Fibroblast of lung (primary cell): ENCODE measurements at regions not wholly inside any gene's neighbourhood (a gene's known extent, or its start where the extent isn't known, plus 50 kb on each side); places are given as distances from the start of the nearest gene placed in this dataset.

Experiments used
- DNase-seq, 2 donors: peaks; one replicate each; pipeline versions ENCODE4 v3.0.0 to v3.0.0-alpha.2; 2010; ENCODE audit warnings: low read depth in 2 of 2
- H2AFZ ChIP-seq: 2 replicates; pipeline ENCODE4 v1.5.1; 2012; ENCODE audit warnings: low read length, control low read depth, inconsistent platforms
- H3K27ac ChIP-seq: 2 replicates; pipeline ENCODE4 v1.5.1; 2011; ENCODE audit warnings: low read length, control low read depth; ENCODE audit not compliant: insufficient read depth
- H3K27me3 ChIP-seq: 2 replicates; pipeline ENCODE4 v1.5.1; 2011; ENCODE audit warnings: mild to moderate bottlenecking, low read length; ENCODE audit not compliant: control insufficient read depth, insufficient read depth
- H3K36me3 ChIP-seq: 2 replicates; pipeline ENCODE4 v1.5.1; 2011; ENCODE audit warnings: low read length; ENCODE audit not compliant: control insufficient read depth, insufficient read depth
- H3K4me1 ChIP-seq: 2 replicates; pipeline ENCODE4 v1.5.1; 2011; ENCODE audit warnings: low read length; ENCODE audit not compliant: control insufficient read depth, insufficient read depth; ENCODE audit errors: extremely low read depth
- H3K4me2 ChIP-seq: 2 replicates; pipeline ENCODE4 v1.5.1; 2011; ENCODE audit warnings: low read length, control low read depth; ENCODE audit not compliant: insufficient read depth; ENCODE audit errors: extremely low read depth
- H3K4me3 ChIP-seq, 4 experiments: fragments of 200-600 bp in 1 of 4; sonication (generic) in 1 of 4; replicated peaks in 1 of 4; 2 replicates each; pipeline ENCODE4 v1.5.1; 2011 to 2016; ENCODE audit warnings: low read length in 4 of 4, low read depth in 3 of 4, mild to moderate bottlenecking in 3 of 4, control low read depth in 2 of 4, inconsistent platforms in 1 of 4, mixed read lengths in 1 of 4; ENCODE audit not compliant: insufficient read depth in 1 of 4; ENCODE audit errors: control extremely low read depth in 1 of 4
- H3K79me2 ChIP-seq: 2 replicates; pipeline ENCODE4 v1.5.1; 2012; ENCODE audit warnings: mild to moderate bottlenecking, low read length, inconsistent platforms; ENCODE audit not compliant: control insufficient read depth, insufficient read depth
- H3K9ac ChIP-seq: 2 replicates; pipeline ENCODE4 v1.5.1; 2011; ENCODE audit warnings: mild to moderate bottlenecking, low read length, control low read depth; ENCODE audit not compliant: insufficient read depth
- H3K9me3 ChIP-seq: 2 replicates; pipeline ENCODE4 v1.5.1; 2012; ENCODE audit warnings: low read depth, low read length; ENCODE audit not compliant: control insufficient read depth, insufficient read depth
- H4K20me1 ChIP-seq: 2 replicates; pipeline ENCODE4 v1.5.1; 2011; ENCODE audit warnings: low read length; ENCODE audit not compliant: control insufficient read depth, insufficient read depth; ENCODE audit errors: extremely low read depth
- EZH2 ChIP-seq: IDR thresholded peaks from 2 replicates; pipeline ENCODE4 v1.5.1; 2012; ENCODE audit warnings: low read length, control low read depth, mild to moderate bottlenecking; ENCODE audit errors: missing control alignments
- TF ChIP-seq, protein P1 (sequence below), 2 donors: IDR thresholded peaks in 1 of 2; conservative IDR thresholded peaks in 1 of 2; 1 replicate in 1 of 2; 2 replicates in 1 of 2; pipeline ENCODE4 v1.5.1; 2011 to 2012; ENCODE audit warnings: low read length in 2 of 2, control low read depth in 1 of 2, inconsistent platforms in 1 of 2, low read depth in 1 of 2, mild to moderate bottlenecking in 1 of 2

DNA sequence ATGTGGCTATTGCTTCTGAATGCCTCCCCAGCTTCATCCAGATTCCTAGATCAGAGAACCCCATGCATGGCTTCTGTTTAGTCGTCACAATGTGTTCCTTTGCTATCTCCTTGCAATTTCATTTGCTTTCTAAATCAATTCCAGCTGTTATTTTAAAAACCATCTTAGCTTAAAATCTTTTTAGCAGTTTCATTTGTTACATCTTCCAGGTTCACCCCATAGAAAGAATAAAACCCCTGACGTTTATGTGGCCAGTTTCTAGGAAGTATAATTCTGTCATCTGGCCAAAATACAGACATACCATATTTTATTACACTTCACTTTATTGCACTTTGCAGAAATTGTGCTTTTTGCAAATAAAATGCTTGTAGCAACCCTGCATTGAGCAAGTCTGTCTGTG lies 278.4 kb downstream of the PTPRC start:
- peaks cover 4% of the 10 kb centered on the region for H3K4me1 ChIP-seq
- no peak overlapping the region for H3K27ac ChIP-seq
- H3K79me2 ChIP-seq = peaks cover 44% of the 10 kb centered on the region
- H4K20me1 ChIP-seq = no peaks in the 10 kb centered on the region
- no peaks in the 10 kb centered on the region for H3K9me3 ChIP-seq
- TF ChIP-seq, protein P1, sequence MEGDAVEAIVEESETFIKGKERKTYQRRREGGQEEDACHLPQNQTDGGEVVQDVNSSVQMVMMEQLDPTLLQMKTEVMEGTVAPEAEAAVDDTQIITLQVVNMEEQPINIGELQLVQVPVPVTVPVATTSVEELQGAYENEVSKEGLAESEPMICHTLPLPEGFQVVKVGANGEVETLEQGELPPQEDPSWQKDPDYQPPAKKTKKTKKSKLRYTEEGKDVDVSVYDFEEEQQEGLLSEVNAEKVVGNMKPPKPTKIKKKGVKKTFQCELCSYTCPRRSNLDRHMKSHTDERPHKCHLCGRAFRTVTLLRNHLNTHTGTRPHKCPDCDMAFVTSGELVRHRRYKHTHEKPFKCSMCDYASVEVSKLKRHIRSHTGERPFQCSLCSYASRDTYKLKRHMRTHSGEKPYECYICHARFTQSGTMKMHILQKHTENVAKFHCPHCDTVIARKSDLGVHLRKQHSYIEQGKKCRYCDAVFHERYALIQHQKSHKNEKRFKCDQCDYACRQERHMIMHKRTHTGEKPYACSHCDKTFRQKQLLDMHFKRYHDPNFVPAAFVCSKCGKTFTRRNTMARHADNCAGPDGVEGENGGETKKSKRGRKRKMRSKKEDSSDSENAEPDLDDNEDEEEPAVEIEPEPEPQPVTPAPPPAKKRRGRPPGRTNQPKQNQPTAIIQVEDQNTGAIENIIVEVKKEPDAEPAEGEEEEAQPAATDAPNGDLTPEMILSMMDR (conservative IDR thresholded peaks at IDR 0.05 in 1 of 2, IDR thresholded peaks at IDR 0.05 in 1 of 2; ENCODE audit: low read depth in 1 of 2, low read length in 2 of 2) = no peak
- no peak for TF ChIP-seq EZH2
- no peak for DNase-seq
- H3K4me2 ChIP-seq = no peak overlapping the region
- H3K36me3 ChIP-seq = no peaks in the 10 kb centered on the region
- H2AFZ ChIP-seq = no peak overlapping the region
- no peaks in the 10 kb centered on the region for H3K27me3 ChIP-seq
- no peak overlapping the region for H3K9ac ChIP-seq
- no peak overlapping the region for H3K4me3 ChIP-seq

DNA sequence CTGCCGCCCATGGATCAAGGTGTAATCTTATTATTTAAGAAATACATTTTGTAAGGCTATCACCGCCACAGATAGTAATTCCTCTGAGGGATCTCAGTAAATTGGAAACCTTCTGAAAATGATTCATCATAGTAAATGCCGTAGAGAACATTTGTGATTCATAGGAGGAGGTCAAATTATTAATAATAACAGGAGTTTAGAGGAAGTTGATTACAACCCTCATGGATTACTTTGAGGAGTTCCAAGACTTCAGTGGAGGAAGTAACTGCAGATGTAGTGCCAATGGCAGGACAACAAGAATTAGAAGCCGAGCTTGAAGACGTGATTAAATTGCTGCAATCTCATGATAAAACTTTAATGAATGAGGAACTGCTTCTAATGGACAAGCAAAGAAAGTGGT lies 280.1 kb downstream of the PTPRC start:
- no peak for DNase-seq
- H3K4me2 ChIP-seq = no peak overlapping the region
- H3K4me1 ChIP-seq = peaks cover 4% of the 10 kb centered on the region
- no peak overlapping the region for H3K4me3 ChIP-seq
- H4K20me1 ChIP-seq = no peaks in the 10 kb centered on the region
- H3K79me2 ChIP-seq = peaks cover 49% of the 10 kb centered on the region
- no peak overlapping the region for H3K9ac ChIP-seq
- no peaks in the 10 kb centered on the region for H3K36me3 ChIP-seq
- no peaks in the 10 kb centered on the region for H3K27me3 ChIP-seq
- H3K27ac ChIP-seq = no peak overlapping the region
- H3K9me3 ChIP-seq = no peaks in the 10 kb centered on the region
- H2AFZ ChIP-seq = no peak overlapping the region
- TF ChIP-seq, protein P1 (conservative IDR thresholded peaks at IDR 0.05 in 1 of 2, IDR thresholded peaks at IDR 0.05 in 1 of 2; ENCODE audit: low read depth in 1 of 2, low read length in 2 of 2) = no peak
- no peak for TF ChIP-seq EZH2

DNA sequence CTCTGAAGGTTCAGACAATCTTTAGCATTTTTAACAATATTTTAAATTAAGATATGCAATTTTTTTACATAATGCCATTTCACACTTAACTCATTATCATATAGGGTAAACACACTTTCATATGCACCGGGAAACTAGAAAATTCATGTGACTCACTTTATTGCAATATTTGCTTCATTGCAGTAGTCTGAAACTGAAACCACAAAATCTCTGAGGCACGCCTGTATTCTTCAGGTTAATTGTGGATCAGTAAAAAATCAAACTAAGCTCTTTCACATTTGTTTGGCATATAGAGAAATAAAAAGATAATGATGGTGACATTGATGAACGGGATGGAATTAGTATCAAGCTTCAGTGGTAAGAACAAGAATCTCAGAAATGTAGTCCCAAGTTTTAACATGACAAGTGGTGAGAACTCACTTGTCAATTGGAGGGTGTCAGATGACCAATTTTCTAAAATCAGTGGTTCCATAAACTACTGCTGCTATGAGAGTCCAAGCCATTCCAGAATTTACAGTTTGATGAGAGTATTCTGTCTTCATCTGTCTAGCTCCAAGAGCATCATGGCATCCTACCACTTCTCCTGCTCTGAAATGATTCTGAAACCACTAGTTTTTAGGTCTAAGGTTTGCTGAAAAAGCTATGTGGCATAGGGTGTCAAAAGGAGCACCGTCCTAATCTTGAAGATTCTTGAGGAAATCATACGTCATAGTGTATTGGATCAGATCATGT lies 281.0 kb downstream of the PTPRC start:
- peaks cover 4% of the 10 kb centered on the region for H3K4me1 ChIP-seq
- H3K4me3 ChIP-seq = no peak overlapping the region
- DNase-seq = peak in 1 of 2 donors; percentile 54
- no peak overlapping the region for H3K4me2 ChIP-seq
- TF ChIP-seq, protein P1 (conservative IDR thresholded peaks at IDR 0.05 in 1 of 2, IDR thresholded peaks at IDR 0.05 in 1 of 2; ENCODE audit: low read depth in 1 of 2, low read length in 2 of 2) = no peak
- TF ChIP-seq EZH2 = no peak
- H3K27ac ChIP-seq = no peak overlapping the region
- H3K9me3 ChIP-seq = no peaks in the 10 kb centered on the region
- H3K27me3 ChIP-seq = no peaks in the 10 kb centered on the region
- no peaks in the 10 kb centered on the region for H3K36me3 ChIP-seq
- no peak overlapping the region for H3K9ac ChIP-seq
- H3K79me2 ChIP-seq = peaks cover 49% of the 10 kb centered on the region
- H4K20me1 ChIP-seq = no peaks in the 10 kb centered on the region
- H2AFZ ChIP-seq = no peak overlapping the region
